ENCODE measurements at regions not wholly inside any gene's neighbourhood (a gene's known extent, or its start where the extent isn't known, plus 50 kb on each side); places are given as distances from the start of the nearest gene placed in this dataset.

- H3K4me3 Mint-ChIP-seq = no peak overlapping the region
- H3K27me3 Mint-ChIP-seq (ENCODE audit: low read depth) = peaks cover 50% of the 10 kb centered on the region
- DNase-seq (ENCODE audit: low spot score) (no peak), ATAC-seq (no peak)
- no peak overlapping the region for H3K27ac Mint-ChIP-seq
- POLR2A ChIA-PET = no interaction called here
- H3K9me3 Mint-ChIP-seq = 0 out of 2 replicates have a peak, but pooled peaks cover 7% of the 10 kb centered on the region
- no peaks in the 10 kb centered on the region for H3K4me1 Mint-ChIP-seq
- H3K36me3 Mint-ChIP-seq = no peaks in the 10 kb centered on the region
- TF ChIP-seq TCF7 (CRISPR knock-in tag; IDR thresholded peaks at IDR 0.05; ENCODE audit: low read depth) (no peak), PRRX2 (CRISPR knock-in tag; IDR thresholded peaks at IDR 0.05) (no peak), JUN (CRISPR knock-in tag; IDR thresholded peaks at IDR 0.05) (no peak), ZNF219 (CRISPR knock-in tag; IDR thresholded peaks at IDR 0.05; ENCODE audit: borderline replicate concordance) (no peak), TEAD1 (CRISPR knock-in tag; IDR thresholded peaks at IDR 0.05) (no peak), NR1H2 (CRISPR knock-in tag; IDR thresholded peaks at IDR 0.05) (no peak), ZNF416 (CRISPR knock-in tag; IDR thresholded peaks at IDR 0.05) (no peak), RORB (CRISPR knock-in tag; IDR thresholded peaks at IDR 0.05) (no peak), ZNF232 (CRISPR knock-in tag; IDR thresholded peaks at IDR 0.05) (no peak), SOX15 (CRISPR knock-in tag; IDR thresholded peaks at IDR 0.05) (no peak), MXD4 (CRISPR knock-in tag; IDR thresholded peaks at IDR 0.05; ENCODE audit: borderline replicate concordance) (no peak), NFE2L1 (CRISPR knock-in tag; IDR thresholded peaks at IDR 0.05) (no peak), TEAD4 (CRISPR knock-in tag; IDR thresholded peaks at IDR 0.05) (no peak), NFATC4 (CRISPR knock-in tag; IDR thresholded peaks at IDR 0.05) (no peak), RELA (CRISPR knock-in tag; IDR thresholded peaks at IDR 0.05; ENCODE audit: borderline replicate concordance) (no peak)
- TF ChIP-seq, protein P1, sequence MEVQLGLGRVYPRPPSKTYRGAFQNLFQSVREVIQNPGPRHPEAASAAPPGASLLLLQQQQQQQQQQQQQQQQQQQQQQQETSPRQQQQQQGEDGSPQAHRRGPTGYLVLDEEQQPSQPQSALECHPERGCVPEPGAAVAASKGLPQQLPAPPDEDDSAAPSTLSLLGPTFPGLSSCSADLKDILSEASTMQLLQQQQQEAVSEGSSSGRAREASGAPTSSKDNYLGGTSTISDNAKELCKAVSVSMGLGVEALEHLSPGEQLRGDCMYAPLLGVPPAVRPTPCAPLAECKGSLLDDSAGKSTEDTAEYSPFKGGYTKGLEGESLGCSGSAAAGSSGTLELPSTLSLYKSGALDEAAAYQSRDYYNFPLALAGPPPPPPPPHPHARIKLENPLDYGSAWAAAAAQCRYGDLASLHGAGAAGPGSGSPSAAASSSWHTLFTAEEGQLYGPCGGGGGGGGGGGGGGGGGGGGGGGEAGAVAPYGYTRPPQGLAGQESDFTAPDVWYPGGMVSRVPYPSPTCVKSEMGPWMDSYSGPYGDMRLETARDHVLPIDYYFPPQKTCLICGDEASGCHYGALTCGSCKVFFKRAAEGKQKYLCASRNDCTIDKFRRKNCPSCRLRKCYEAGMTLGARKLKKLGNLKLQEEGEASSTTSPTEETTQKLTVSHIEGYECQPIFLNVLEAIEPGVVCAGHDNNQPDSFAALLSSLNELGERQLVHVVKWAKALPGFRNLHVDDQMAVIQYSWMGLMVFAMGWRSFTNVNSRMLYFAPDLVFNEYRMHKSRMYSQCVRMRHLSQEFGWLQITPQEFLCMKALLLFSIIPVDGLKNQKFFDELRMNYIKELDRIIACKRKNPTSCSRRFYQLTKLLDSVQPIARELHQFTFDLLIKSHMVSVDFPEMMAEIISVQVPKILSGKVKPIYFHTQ (CRISPR knock-in tag; IDR thresholded peaks at IDR 0.05) = no peak
- TF ChIP-seq, protein P2, sequence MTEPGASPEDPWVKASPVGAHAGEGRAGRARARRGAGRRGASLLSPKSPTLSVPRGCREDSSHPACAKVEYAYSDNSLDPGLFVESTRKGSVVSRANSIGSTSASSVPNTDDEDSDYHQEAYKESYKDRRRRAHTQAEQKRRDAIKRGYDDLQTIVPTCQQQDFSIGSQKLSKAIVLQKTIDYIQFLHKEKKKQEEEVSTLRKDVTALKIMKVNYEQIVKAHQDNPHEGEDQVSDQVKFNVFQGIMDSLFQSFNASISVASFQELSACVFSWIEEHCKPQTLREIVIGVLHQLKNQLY (CRISPR knock-in tag; IDR thresholded peaks at IDR 0.05) = no peak
- TF ChIP-seq, protein P3, sequence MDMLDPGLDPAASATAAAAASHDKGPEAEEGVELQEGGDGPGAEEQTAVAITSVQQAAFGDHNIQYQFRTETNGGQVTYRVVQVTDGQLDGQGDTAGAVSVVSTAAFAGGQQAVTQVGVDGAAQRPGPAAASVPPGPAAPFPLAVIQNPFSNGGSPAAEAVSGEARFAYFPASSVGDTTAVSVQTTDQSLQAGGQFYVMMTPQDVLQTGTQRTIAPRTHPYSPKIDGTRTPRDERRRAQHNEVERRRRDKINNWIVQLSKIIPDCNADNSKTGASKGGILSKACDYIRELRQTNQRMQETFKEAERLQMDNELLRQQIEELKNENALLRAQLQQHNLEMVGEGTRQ (CRISPR knock-in tag; IDR thresholded peaks at IDR 0.05) = no peak
- CTCF ChIA-PET = no interaction called here
Measured at GRCh38 chrX:79592259-79592658, 225.1 kb upstream of the ITM2A start.

- peaks cover 14% of the 10 kb centered on the region for H3K9me3 Mint-ChIP-seq
- ChIA-PET CTCF (no interaction called here), POLR2A (no interaction called here)
- no peaks in the 10 kb centered on the region for H3K4me1 Mint-ChIP-seq
- TF ChIP-seq CREB1 (CRISPR knock-in tag; IDR thresholded peaks at IDR 0.05) = no peak
- TF ChIP-seq AFF4 (CRISPR knock-in tag; IDR thresholded peaks at IDR 0.05; ENCODE audit: borderline replicate concordance) = no peak
- no peak for TF ChIP-seq JAZF1 (CRISPR knock-in tag; IDR thresholded peaks at IDR 0.05)
- TF ChIP-seq MYBL2 (CRISPR knock-in tag; IDR thresholded peaks at IDR 0.05) = no peak
- TF ChIP-seq ZNF396 (CRISPR knock-in tag; IDR thresholded peaks at IDR 0.05; ENCODE audit: borderline replicate concordance) = no peak
- DNase-seq (ENCODE audit: low spot score) = no peak
- H3K4me3 Mint-ChIP-seq = no peak overlapping the region
- H3K27ac Mint-ChIP-seq = no peak overlapping the region
- ATAC-seq = no peak
- peaks cover 15% of the 10 kb centered on the region for H3K27me3 Mint-ChIP-seq (ENCODE audit: low read depth)
- no peaks in the 10 kb centered on the region for H3K36me3 Mint-ChIP-seq
Measured at GRCh38 chrX:79588233-79588632, 221.1 kb upstream of the ITM2A start.

All from WTC11 (cell line).